Naive B cell (primary cell): ENCODE measurements at regions not wholly inside any gene's neighbourhood (a gene's known extent, or its start where the extent isn't known, plus 50 kb on each side); places are given as distances from the start of the nearest gene placed in this dataset.

Source experiments
- ATAC-seq, 2 donors: fragments of 150-1000 bp; cut with Tn5 transposase; 2 replicates each; pipeline ENCODE4 v1.10.0; 2021; ENCODE audit warnings: low read depth in 2 of 2, mild to moderate bottlenecking in 2 of 2, moderate library complexity in 2 of 2
- DNase-seq: peaks from one replicate; pipeline ENCODE4 v3.0.0; 2022
- H3K27ac Mint-ChIP-seq, 6 donors: one replicate each; pipeline ENCODE4 v1.8.0; 2020 to 2022; ENCODE audit warnings: mild to moderate bottlenecking in 6 of 6, mixed read lengths in 6 of 6, moderate library complexity in 5 of 6, inconsistent platforms in 2 of 6
- H3K27me3 Mint-ChIP-seq, 3 donors: one replicate each; pipeline ENCODE4 v1.8.0; 2021 to 2022; ENCODE audit warnings: mixed read lengths in 3 of 3, mild to moderate bottlenecking in 1 of 3
- H3K36me3 Mint-ChIP-seq, 2 donors: one replicate each; pipeline ENCODE4 v1.8.0; 2020 to 2022; ENCODE audit warnings: mixed read lengths in 2 of 2, inconsistent platforms in 1 of 2, mild to moderate bottlenecking in 1 of 2
- H3K4me1 Mint-ChIP-seq, 3 donors: one replicate each; pipeline ENCODE4 v1.8.0; 2020 to 2022; ENCODE audit warnings: mixed read lengths in 3 of 3, inconsistent platforms in 1 of 3, mild to moderate bottlenecking in 1 of 3, moderate library complexity in 1 of 3
- H3K4me3 Mint-ChIP-seq, 8 donors: one replicate each; pipeline ENCODE4 v1.8.0; 2020 to 2022; ENCODE audit warnings: mild to moderate bottlenecking in 8 of 8, mixed read lengths in 8 of 8, moderate library complexity in 8 of 8, inconsistent platforms in 2 of 8
- H3K9me3 Mint-ChIP-seq, 7 donors: one replicate each; pipeline ENCODE4 v1.8.0; 2020 to 2022; ENCODE audit warnings: mixed read lengths in 7 of 7, mild to moderate bottlenecking in 5 of 7, inconsistent platforms in 2 of 7, moderate library complexity in 1 of 7

DNA sequence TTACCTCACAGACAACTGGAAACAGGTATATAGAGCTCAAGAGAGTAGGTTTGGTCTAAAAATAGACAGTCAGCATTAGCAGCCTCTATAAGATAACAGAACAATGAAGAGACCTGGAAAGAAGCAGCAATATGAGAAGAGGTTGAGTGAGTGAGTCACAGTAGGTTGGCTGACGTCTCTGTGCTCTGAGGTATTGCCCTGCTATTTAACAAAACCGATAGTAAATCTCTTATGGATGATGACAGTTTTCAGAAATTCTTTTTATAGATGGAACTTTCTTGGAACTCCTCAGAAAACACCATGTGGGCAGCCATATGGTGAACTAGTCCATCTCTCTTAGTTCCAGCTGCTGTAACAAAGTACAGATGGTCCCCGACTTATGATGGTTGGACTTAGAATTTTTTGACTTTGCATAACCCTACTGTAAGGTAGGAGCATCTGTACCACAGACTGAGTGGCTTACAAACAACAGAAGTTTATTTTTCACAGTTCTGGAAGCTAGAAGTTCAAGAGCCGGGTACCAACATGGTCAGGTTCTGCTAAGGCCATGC lies 123.5 kb downstream of the MBD2 start:
- peaks cover 11 to 31% (median 18%) of the 10 kb centered on the region in 3 donors for H3K27me3 Mint-ChIP-seq
- ATAC-seq: no peak
- no peaks in the 10 kb centered on the region for H3K4me1 Mint-ChIP-seq
- no peak overlapping the region for H3K4me3 Mint-ChIP-seq
- H3K27ac Mint-ChIP-seq: no peak overlapping the region
- H3K9me3 Mint-ChIP-seq: peaks cover 0 to 15% (median 8%) of the 10 kb centered on the region in 7 donors
- DNase-seq: no peak
- peaks cover 12 to 19% of the 10 kb centered on the region in 2 donors for H3K36me3 Mint-ChIP-seq

DNA sequence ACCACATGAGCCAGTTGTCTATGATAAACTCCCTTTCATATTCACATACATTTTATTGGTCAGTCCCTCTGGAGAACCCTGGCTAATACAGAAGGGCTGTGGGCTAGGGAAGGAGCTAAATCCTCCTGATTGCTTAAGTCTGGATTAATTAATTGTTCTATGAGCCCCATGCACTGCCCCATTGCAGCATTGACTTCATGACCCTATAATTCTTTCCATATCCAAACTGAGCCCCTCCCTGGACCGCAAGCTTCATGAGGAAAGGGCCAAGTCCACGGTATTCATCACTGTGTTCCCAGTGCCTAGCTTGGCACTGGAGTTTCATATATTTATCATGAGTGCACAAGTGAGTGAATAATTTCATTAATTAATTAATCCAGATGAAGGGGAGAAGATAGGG lies 124.0 kb downstream of the MBD2 start:
- no peaks in the 10 kb centered on the region for H3K4me1 Mint-ChIP-seq
- no peak overlapping the region for H3K4me3 Mint-ChIP-seq
- no peak overlapping the region for H3K27ac Mint-ChIP-seq
- H3K36me3 Mint-ChIP-seq: peaks cover 12 to 19% of the 10 kb centered on the region in 2 donors
- peaks cover 0 to 15% (median 8%) of the 10 kb centered on the region in 7 donors for H3K9me3 Mint-ChIP-seq
- H3K27me3 Mint-ChIP-seq: peaks cover 15 to 35% (median 18%) of the 10 kb centered on the region in 3 donors
- no peak for DNase-seq
- ATAC-seq: no peak

DNA sequence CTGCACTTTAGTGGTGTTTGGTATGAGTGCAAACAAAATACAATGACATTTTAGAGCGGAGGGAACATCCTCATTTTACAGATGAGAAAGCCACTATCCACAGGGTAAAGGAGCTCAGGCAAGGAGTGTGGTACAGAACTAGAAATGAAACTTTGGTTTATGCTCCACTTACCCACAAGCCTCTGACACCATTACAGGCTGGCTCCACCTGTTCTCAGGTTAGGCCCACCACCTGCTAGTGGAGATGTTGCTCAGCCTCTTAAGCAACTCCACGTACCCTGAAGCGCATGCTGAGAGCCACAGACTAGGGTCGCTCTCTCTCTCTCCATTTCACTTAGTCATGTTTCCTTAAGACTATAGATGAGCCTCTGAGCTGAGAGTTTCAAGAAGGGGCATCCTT lies 130.0 kb downstream of the MBD2 start:
- H3K27me3 Mint-ChIP-seq: peaks cover 10 to 26% (median 23%) of the 10 kb centered on the region in 3 donors

DNA sequence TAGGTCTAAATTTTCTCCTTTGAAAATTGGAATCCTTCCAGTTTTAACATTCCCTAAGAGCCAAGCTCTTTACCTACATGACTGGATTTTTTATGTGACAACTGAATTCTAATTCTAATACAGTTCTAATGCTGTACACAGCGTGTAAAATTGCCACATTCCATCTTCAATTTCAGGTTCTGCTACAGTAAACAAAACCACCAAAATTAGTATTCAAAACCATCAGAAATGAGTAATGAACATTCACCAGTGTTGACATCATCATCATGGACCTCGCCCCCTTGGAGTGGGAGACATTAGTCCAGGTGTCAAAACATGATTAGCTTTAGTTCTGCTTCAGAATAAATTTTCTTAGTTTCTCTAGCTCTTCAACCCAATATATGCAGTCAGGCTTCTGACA lies 133.6 kb downstream of the MBD2 start:
- ATAC-seq (no peak), DNase-seq (no peak)
- peaks cover 0 to 25% (median 17%) of the 10 kb centered on the region in 3 donors for H3K27me3 Mint-ChIP-seq
- no peak overlapping the region for H3K27ac Mint-ChIP-seq
- H3K36me3 Mint-ChIP-seq: peaks cover 4 to 13% of the 10 kb centered on the region in 2 donors
- peaks cover 0 to 8% (median 0%) of the 10 kb centered on the region in 7 donors for H3K9me3 Mint-ChIP-seq
- H3K4me1 Mint-ChIP-seq: peaks cover 0 to 15% (median 0%) of the 10 kb centered on the region in 3 donors
- no peak overlapping the region for H3K4me3 Mint-ChIP-seq

More for the DNA sequence above, 130.0 kb downstream of the MBD2 start:
- Mint-ChIP-seq H3K36me3 (peaks cover 12 to 23% of the 10 kb centered on the region in 2 donors), H3K4me3 (no peak overlapping the region), H3K27ac (no peak overlapping the region), H3K9me3 (peaks cover 0 to 15% (median 8%) of the 10 kb centered on the region in 7 donors), H3K4me1 (no peaks in the 10 kb centered on the region)
- ATAC-seq (no peak), DNase-seq (no peak)

DNA sequence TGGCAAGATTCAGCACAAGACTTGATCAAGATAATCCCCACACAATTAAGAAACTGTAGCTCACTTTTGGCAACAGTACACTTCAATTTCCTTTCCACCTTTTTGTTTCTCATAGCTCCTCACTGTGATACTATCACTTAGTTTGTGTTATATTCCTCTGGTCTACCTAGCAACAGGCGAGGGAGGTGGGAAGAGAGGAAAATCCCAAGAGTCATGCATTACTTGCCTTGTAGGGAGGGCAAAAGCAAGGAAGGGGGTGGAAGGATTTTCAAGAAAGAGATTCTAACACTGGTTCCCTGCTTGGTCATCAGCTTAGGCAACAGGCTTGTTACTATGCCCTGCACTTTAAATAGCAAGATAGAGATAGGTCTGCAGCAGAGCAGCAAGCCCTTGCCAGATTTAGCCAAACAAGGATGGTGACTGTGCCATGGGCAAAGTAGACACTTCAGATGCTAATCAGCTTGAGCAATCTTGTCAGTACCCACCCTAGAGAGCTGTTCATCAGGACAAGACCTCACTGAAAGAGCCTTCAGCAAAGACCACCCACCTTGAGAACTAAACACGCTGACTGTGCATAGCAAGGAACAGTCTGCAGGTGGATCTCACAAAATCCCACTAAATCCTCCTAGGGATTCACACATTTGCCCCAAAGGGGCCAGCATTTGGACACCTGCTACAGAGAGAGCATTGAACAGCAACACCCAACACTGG lies 134.6 kb downstream of the MBD2 start:
- Mint-ChIP-seq H3K36me3 (peaks cover 4 to 13% of the 10 kb centered on the region in 2 donors), H3K27ac (no peak overlapping the region), H3K4me1 (peaks cover 0 to 15% (median 0%) of the 10 kb centered on the region in 3 donors), H3K9me3 (peaks cover 0 to 8% (median 4%) of the 10 kb centered on the region in 7 donors), H3K27me3 (peaks cover 0 to 22% (median 15%) of the 10 kb centered on the region in 3 donors), H3K4me3 (no peak overlapping the region)
- ATAC-seq: no peak
- no peak for DNase-seq

DNA sequence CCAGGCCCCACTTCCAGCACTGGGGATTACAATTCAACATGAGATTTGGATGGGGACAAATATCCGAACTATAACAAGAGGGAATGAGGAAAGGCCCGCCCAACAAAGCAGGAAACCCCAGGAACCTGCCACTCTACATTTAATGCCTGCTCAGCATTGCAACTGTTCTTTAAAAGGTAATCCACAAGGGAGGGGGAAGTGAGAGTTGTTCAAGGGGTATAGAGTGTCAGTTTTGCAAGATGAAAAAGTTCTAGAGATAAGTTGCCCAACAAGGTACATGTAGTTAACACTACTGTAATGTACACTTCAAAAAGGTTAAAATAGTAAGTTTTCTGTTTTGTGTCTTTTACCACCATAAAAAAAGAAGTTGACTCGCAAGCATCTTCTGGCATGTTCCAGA lies 137.6 kb downstream of the MBD2 start:
- ATAC-seq: no peak
- Mint-ChIP-seq H3K4me3 (no peak overlapping the region), H3K9me3 (peaks cover 13 to 32% (median 22%) of the 10 kb centered on the region in 7 donors), H3K27ac (peak overlapping the region in 1 of 6 donors; percentile 50), H3K27me3 (peaks cover 6 to 22% (median 21%) of the 10 kb centered on the region in 3 donors), H3K36me3 (peaks cover 0 to 28% of the 10 kb centered on the region in 2 donors), H3K4me1 (peaks cover 0 to 15% (median 0%) of the 10 kb centered on the region in 3 donors)
- no peak for DNase-seq

DNA sequence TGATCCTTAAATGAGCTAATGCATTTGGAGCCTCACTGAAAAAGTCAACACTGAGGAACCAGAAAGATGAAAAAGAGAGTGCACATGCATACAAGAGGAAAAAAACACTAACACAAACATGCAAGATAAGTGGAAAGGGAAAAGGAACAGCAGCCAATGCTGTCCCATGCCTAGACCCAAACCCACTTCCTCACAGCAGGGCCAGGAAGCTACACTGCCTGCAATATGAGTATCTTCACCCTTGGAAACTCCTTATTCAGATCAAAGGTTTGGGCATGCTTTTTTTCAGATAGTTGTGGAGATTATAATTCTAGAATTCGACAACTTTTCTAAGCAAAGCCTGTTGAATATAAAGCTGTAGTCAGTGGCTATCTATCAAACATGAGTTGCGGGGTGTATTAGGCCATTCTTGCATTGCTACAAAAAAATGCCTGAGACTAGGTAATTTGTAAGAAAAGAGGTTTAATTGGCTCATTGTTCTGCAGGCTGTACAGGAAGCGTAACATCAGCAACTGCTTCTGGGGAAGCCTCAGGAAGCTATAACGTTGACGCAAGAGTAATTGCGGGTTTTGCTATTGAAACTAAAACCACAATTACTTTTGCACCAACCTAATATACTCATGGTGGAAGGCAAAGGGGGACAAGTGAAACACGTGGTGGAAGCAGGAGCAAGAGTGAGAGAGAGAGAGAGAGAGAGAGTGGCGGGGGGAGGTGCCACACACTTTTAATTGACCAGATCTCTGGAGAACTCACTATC lies 138.2 kb downstream of the MBD2 start:
- H3K4me1 Mint-ChIP-seq: peaks cover 0 to 15% (median 0%) of the 10 kb centered on the region in 3 donors
- peaks cover 8 to 22% (median 21%) of the 10 kb centered on the region in 3 donors for H3K27me3 Mint-ChIP-seq
- DNase-seq: no peak
- no peak overlapping the region for H3K27ac Mint-ChIP-seq
- H3K9me3 Mint-ChIP-seq: peaks cover 13 to 38% (median 23%) of the 10 kb centered on the region in 7 donors
- peak overlapping the region in 2 of 8 donors; percentile 4 to 41 for H3K4me3 Mint-ChIP-seq
- H3K36me3 Mint-ChIP-seq: peaks cover 0 to 28% of the 10 kb centered on the region in 2 donors
- ATAC-seq: no peak

DNA sequence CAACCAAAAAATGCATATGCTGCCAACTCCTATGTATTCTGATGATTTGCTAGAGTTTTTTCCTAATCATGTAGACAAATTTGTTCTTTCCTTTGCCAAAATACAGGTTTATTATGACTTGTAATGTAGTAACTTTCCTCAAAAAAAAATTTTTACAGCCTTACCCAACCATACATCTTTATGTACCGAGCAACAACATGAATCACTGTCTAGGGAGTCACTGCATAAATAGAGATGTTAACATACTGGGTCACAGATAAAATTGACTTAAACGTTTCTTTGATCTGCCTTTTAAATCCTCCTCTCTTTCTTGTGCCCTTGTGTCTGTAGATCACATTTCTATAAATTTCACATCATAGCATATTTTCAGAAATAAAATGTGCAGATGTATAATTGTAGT lies 143.6 kb downstream of the MBD2 start:
- H3K4me3 Mint-ChIP-seq: no peak overlapping the region
- H3K4me1 Mint-ChIP-seq: no peaks in the 10 kb centered on the region
- peaks cover 0 to 15% of the 10 kb centered on the region in 2 donors for H3K36me3 Mint-ChIP-seq
- H3K27ac Mint-ChIP-seq: no peak overlapping the region
- ATAC-seq: no peak
- H3K27me3 Mint-ChIP-seq: peaks cover 6 to 36% (median 12%) of the 10 kb centered on the region in 3 donors
- DNase-seq: no peak
- peaks cover 5 to 41% (median 19%) of the 10 kb centered on the region in 7 donors for H3K9me3 Mint-ChIP-seq

DNA sequence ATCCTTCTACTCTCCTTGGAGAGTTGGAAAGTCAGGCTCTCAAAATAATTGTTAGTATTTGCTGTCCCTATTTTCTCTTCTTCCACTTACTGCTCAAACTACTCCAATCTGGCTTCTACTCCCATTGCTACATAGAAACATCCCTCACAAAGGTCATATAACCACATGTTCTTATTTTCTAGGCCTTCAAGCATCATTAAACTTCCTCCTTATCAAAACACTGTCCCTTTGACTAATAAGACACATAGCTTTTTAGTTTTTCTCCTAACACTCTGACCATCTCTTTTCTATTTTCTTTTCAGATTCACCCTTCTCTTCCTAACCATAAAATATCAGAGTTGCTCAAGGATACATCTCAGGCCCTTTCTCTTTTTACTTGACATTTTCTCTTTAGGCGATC lies 148.3 kb downstream of the MBD2 start:
- H3K27me3 Mint-ChIP-seq: peaks cover 8 to 34% (median 10%) of the 10 kb centered on the region in 3 donors
- no peaks in the 10 kb centered on the region for H3K4me1 Mint-ChIP-seq
- H3K9me3 Mint-ChIP-seq: peaks cover 0 to 4% (median 0%) of the 10 kb centered on the region in 7 donors
- ATAC-seq (no peak), DNase-seq (no peak)
- no peak overlapping the region for H3K27ac Mint-ChIP-seq
- no peaks in the 10 kb centered on the region for H3K36me3 Mint-ChIP-seq
- H3K4me3 Mint-ChIP-seq: no peak overlapping the region

DNA sequence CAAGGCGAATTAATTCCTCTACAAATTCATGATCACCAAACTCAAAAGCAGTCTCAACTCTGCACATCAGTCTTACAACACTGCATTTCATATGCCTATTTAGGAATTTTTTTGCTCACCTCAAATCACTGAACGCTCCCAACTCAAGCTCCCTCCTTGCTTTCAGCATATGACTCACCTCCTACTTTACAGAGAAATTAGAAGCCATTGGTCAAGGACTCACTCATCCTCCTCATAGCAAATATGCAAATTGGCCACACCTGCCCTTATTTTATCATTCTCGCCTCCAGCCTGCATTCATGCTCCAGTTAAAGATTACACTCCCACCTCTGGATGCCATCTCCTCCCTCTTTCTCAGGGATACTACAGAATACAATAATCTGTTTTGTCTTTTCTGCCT lies 148.8 kb downstream of the MBD2 start:
- DNase-seq (no peak), ATAC-seq (no peak)
- Mint-ChIP-seq H3K27me3 (peaks cover 8 to 29% (median 10%) of the 10 kb centered on the region in 3 donors), H3K4me1 (no peaks in the 10 kb centered on the region), H3K27ac (no peak overlapping the region), H3K9me3 (peaks cover 0 to 3% (median 0%) of the 10 kb centered on the region in 7 donors), H3K36me3 (no peaks in the 10 kb centered on the region), H3K4me3 (no peak overlapping the region)

DNA sequence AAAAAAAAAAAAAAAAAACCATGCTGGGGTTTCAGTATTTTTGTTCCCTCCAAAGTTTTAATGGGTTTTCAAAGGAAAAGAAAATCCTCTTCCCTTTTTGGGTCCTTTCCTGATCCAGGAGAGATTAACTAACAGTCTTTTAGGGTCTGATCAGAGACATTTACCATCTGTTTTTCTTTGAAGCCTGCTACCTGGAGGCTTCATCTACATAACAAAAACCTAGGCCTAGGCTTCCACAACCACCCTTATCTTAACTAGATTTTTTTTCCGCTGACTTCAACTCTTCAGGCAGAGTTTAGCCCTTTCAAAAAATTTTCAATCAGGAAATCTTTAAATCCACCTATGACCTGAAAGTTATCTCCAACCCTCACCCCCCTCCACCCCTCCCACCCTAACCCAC lies 154.7 kb downstream of the MBD2 start:
- Mint-ChIP-seq H3K27ac (no peak overlapping the region), H3K27me3 (peaks cover 0 to 5% (median 4%) of the 10 kb centered on the region in 3 donors), H3K36me3 (no peaks in the 10 kb centered on the region), H3K4me3 (no peak overlapping the region), H3K9me3 (peaks cover 0 to 4% (median 1%) of the 10 kb centered on the region in 7 donors), H3K4me1 (no peaks in the 10 kb centered on the region)
- no peak for ATAC-seq
- no peak for DNase-seq

DNA sequence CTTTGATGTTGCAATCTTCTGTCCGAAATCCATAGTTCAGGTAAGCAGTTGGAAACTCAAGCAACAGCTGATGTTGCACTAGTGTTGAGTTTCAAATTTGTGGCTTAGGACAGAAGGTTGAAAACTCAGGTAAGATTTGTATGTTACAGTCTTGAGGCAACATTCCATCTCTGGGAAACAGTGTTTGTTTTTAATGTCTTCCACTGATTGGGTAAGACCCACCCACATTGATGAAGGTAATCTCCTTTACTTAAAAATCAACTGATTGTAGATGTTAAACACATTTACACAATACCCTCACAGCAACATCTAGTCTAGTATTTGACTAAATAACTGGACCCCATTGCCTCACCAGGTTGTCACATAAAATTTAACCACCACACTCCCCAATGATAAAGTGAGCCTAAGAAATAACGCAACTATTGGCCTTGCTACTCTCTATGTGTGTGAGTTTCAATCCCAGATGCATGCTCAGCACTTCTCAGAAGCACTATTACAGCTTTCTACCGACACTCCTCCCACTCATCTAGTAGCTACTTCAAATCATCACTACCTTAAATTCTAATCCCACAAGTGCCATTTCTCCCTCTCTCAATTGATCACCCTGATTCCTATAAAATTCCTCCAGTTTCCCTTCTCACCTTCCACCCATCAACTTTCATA lies 164.0 kb downstream of the MBD2 start:
- ATAC-seq (no peak), DNase-seq (no peak)
- Mint-ChIP-seq H3K4me1 (no peaks in the 10 kb centered on the region), H3K27ac (no peak overlapping the region), H3K4me3 (no peak overlapping the region), H3K36me3 (no peaks in the 10 kb centered on the region), H3K9me3 (peaks cover 0 to 6% (median 0%) of the 10 kb centered on the region in 7 donors), H3K27me3 (peaks cover 21 to 31% (median 30%) of the 10 kb centered on the region in 3 donors)
